Upper lobe of right lung (tissue), 1 donor: ENCODE measurements at regions not wholly inside any gene's neighbourhood (a gene's known extent, or its start where the extent isn't known, plus 50 kb on each side); places are given as distances from the start of the nearest gene placed in this dataset.

Source experiments
- ATAC-seq: fragments of 200-7000 bp; cut with Tn5 transposase; one replicate; pipeline ENCODE4 v1.9.1; 2020; ENCODE audit warnings: mild to moderate bottlenecking, moderate library complexity
- DNase-seq: peaks from one replicate; pipeline ENCODE4 v3.0.0-alpha.2; 2020
- H3K27ac ChIP-seq: fragments of 200-600 bp; one replicate; pipeline ENCODE4 v1.8.0; 2022
- H3K27me3 ChIP-seq: fragments of 200-600 bp; one replicate; pipeline ENCODE4 v1.8.0; 2022; ENCODE audit warnings: mild to moderate bottlenecking
- H3K36me3 ChIP-seq: fragments of 200-600 bp; one replicate; pipeline ENCODE4 v1.8.0; 2022
- H3K4me1 ChIP-seq: fragments of 200-600 bp; one replicate; pipeline ENCODE4 v1.8.0; 2022
- H3K4me3 ChIP-seq: fragments of 200-600 bp; one replicate; pipeline ENCODE4 v1.8.0; 2022; ENCODE audit warnings: mild to moderate bottlenecking
- H3K9me3 ChIP-seq: fragments of 200-600 bp; one replicate; pipeline ENCODE4 v1.8.0; 2022
- CTCF ChIP-seq: fragments of 200-600 bp; IDR thresholded peaks from one replicate; pipeline ENCODE4 v1.8.0; 2022; ENCODE audit warnings: antibody characterized with exemption
- intact Hi-C: fragments of 100-400 bp; cut with DNase I; formaldehyde crosslinking; loops from one replicate; pipeline ENCODE4 v1.11.0; 2022
- donor health status: DM: no; HTN: yes; CAD: no; lungs with severe emphysema.

GRCh38 chr4:24335616-24336015, 248.7 kb downstream of the DHX15 start:
- Histone ChIP-seq H3K27me3 (no peaks in the 10 kb centered on the region), H3K4me3 (no peak overlapping the region), H3K27ac (no peak overlapping the region), H3K9me3 (no peaks in the 10 kb centered on the region), H3K36me3 (no peaks in the 10 kb centered on the region), H3K4me1 (no peaks in the 10 kb centered on the region)
- intact Hi-C loops: no loop called here
- ATAC-seq: no peak
- no peak for TF ChIP-seq CTCF
- no peak for DNase-seq

- no peak for DNase-seq
Measured at GRCh38 chr4:24334906-24335305, 249.4 kb downstream of the DHX15 start.

GRCh38 chr4:24330573-24330972, 253.8 kb downstream of the DHX15 start:
- no peaks in the 10 kb centered on the region for H3K36me3 ChIP-seq
- TF ChIP-seq CTCF: no peak
- no peak overlapping the region for H3K4me3 ChIP-seq
- H3K9me3 ChIP-seq: no peaks in the 10 kb centered on the region
- no peaks in the 10 kb centered on the region for H3K27me3 ChIP-seq
- H3K27ac ChIP-seq: no peak overlapping the region
- intact Hi-C loops: no loop called here
- no peak for DNase-seq
- no peak for ATAC-seq
- no peaks in the 10 kb centered on the region for H3K4me1 ChIP-seq

More at GRCh38 chr4:24334906-24335305, 249.4 kb downstream of the DHX15 start:
- no peaks in the 10 kb centered on the region for H3K36me3 ChIP-seq
- no peak overlapping the region for H3K27ac ChIP-seq
- no peaks in the 10 kb centered on the region for H3K4me1 ChIP-seq
- H3K27me3 ChIP-seq: no peaks in the 10 kb centered on the region
- no peak overlapping the region for H3K4me3 ChIP-seq
- ATAC-seq: no peak
- H3K9me3 ChIP-seq: no peaks in the 10 kb centered on the region
- intact Hi-C loops: no loop called here
- no peak for TF ChIP-seq CTCF

GRCh38 chr4:24330172-24330571, 254.2 kb downstream of the DHX15 start:
- Histone ChIP-seq H3K4me1 (no peaks in the 10 kb centered on the region), H3K36me3 (no peaks in the 10 kb centered on the region), H3K9me3 (no peaks in the 10 kb centered on the region), H3K27me3 (no peaks in the 10 kb centered on the region), H3K4me3 (no peak overlapping the region), H3K27ac (no peak overlapping the region)
- no peak for ATAC-seq
- no peak for DNase-seq
- TF ChIP-seq CTCF: no peak
- intact Hi-C loops: no loop called here

- Histone ChIP-seq H3K36me3 (no peaks in the 10 kb centered on the region), H3K27ac (no peak overlapping the region), H3K4me3 (no peak overlapping the region), H3K4me1 (no peaks in the 10 kb centered on the region), H3K27me3 (no peaks in the 10 kb centered on the region), H3K9me3 (no peaks in the 10 kb centered on the region)
- ATAC-seq: no peak
- intact Hi-C loops: no loop called here
- TF ChIP-seq CTCF: no peak
- no peak for DNase-seq
Measured at GRCh38 chr4:24328711-24329110, 255.6 kb downstream of the DHX15 start.

- H3K4me1 ChIP-seq: no peaks in the 10 kb centered on the region
- TF ChIP-seq CTCF: no peak
- H3K36me3 ChIP-seq: no peaks in the 10 kb centered on the region
- ATAC-seq: no peak
- no peak overlapping the region for H3K4me3 ChIP-seq
- H3K9me3 ChIP-seq: no peaks in the 10 kb centered on the region
- no peaks in the 10 kb centered on the region for H3K27me3 ChIP-seq
- DNase-seq: no peak
- intact Hi-C loops: no loop called here
- no peak overlapping the region for H3K27ac ChIP-seq
Measured at GRCh38 chr4:24328310-24328709, 256.0 kb downstream of the DHX15 start.
